ENCODE measurements at regions not wholly inside any gene's neighbourhood (a gene's known extent, or its start where the extent isn't known, plus 50 kb on each side); places are given as distances from the start of the nearest gene placed in this dataset.
"Not testable (repeated sequence)": the region's sequence is repeated elsewhere in the genome, so short reads cannot be mapped to it uniquely, and the experiment has no call there.

GRCh38 chr5:4581289-4581688 lies 558.8 kb upstream of the ADAMTS16 start:
- no peak for DNase-seq

DNA sequence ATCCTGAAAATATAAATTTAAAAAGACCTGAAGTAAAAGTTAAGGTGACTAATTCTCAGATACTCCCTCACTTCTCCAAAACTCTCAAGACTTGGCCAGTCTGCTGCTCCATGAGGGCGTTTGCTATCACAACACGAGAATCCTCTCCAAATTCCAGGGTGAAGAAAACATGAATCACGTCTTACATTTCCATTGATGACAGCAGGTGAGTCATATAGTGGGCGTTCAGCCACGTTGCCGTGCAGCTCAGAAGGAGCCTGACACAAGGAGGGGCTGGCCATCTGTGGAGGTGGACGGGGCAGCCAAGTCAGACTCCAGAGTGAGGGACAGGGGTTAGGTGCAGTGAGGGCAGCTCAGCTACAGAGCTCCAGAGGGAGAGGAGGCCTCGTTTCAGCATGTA lies 555.1 kb upstream of the ADAMTS16 start:
- DNase-seq, result no peak

DNA sequence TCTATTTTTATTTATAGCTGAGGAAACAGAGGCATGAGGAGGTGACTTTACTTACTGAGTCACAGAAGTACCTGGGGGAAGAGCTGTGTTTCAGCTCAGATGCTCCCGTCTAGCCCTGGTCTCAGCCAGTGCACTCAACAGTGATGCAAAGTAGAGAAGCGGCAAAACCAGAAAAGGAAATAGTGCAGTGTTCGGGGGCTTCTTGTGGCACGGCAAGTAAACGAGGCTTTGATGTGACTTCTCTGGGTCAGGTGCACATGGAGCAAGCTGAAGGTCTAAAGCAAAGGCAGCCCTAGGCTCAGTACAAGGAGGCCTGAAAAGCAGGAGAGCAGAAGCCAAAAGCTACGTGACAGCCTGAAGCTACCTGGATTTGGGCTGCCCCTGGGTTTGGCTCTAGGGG lies 526.7 kb upstream of the ADAMTS16 start:
- DNase-seq, result no peak

DNA sequence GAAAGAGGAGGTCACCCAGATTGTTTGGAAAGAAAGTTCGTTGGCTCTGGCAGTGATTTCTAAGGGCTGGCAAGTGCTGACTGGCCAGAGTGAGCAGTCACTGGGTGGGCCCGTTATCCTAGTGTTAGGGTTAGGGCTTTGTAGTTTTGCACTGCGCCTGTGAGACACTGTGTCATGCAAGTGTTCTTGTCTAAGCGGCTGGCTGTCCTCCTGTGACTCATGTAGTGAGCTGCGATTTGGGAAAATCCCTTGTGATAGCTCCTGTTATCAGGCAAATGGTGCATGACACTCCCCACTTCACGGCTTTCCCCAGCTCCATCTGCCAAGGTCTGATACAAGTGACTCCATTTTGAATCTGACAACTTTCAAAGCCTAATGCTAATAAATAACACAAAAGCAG lies 526.0 kb upstream of the ADAMTS16 start:
- no peak for DNase-seq

DNA sequence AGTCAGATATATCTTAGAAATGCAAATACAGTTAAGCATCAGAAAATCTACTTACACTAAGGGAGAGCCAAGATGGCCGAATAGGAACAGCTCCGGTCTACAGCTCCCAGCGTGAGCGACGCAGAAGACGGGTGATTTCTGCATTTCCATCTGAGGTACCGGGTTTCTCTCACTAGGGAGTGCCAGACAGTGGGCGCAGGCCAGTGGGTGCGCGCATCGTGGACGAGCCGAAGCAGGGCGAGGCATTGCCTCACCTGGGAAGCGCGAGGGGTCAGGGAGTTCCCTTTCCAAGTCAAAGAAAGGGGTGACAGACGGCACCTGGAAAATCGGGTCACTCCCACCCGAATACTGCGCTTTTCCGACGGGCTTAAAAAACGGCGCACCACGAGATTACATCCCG lies 524.8 kb upstream of the ADAMTS16 start:
- not testable (repeated sequence) for DNase-seq

GRCh38 chr5:4625206-4625896 lies 514.8 kb upstream of the ADAMTS16 start:
- no peak for DNase-seq

DNA sequence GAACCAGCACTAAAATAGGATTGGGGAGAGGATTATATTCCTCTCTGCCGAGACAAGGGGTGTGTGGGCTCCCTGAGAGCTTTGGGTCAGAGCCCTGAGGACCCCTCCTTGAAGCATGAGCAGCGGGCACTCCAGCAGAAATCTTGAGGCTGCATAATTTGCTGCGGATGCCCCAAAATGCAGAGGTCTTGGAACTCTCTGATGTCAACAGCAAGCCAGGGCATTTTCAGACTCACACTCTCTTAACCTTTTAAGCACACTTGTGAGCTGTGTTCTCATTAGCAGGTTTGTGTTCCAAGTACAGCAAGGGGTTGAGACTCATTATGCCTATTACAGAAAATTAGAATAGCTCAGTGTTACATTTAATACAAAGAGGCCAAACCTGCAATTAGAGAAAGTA lies 513.0 kb upstream of the ADAMTS16 start:
- no peak for DNase-seq

- no peak for DNase-seq
These were observed 512.2 kb upstream of the ADAMTS16 start for GRCh38 chr5:4627929-4628328.

DNA sequence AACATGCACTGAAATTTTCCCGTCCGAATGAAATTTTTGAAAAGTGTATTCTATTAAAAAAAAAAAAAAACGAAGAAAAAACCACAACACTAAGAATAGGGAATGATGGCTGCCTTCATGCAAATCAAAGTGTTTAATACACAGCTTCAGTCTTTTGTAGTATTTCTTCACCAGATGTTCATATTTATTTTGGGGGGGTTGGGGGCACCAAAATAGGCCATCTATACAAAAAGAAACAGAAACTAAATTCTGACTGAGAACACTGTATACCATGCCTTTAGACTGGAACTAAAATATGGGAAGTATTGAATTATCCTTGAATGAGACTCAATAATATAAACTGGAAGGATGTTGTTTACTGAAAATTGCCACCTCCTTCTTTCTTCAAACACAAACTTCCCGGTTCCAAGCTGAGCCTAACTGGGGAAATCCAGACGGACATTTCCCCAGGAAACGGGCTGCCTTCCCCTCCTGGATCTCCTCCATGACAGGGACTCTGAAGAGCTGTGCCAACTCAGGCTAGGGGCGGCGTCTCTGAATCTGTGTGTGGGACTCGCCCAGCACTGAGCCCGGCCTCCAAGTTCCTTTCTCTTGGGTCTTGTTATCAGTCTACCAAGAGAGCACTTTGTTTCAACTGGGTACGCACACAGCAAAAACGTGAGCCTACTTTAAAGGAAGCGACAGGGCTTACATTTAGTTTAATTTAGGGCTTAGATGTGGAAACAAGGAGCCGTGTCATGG lies 511.3 kb upstream of the ADAMTS16 start:
- no peak for DNase-seq

GRCh38 chr5:4630031-4630430 lies 510.1 kb upstream of the ADAMTS16 start:
- DNase-seq, result no peak

DNA sequence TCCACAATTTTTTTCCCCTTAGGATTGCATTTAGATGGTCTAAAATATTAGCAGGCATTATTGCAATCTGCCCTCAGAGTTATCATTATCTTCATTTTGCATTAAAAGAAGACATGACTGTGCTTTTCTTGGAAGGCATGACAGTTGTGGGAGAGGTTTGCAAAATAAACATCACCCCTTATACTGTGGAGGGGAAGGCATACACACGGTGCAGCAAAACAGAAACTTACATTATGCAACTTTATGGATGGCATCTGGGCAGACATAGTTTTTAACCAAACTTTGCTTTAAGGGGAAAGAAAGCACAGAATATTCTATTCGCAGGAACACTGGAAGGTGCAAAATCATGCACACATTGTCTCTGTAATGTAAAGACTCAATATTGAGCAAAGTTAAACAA lies 505.8 kb upstream of the ADAMTS16 start:
- DNase-seq, result no peak

- DNase-seq, result no peak
These were observed 503.8 kb upstream of the ADAMTS16 start for GRCh38 chr5:4636378-4636777.

GRCh38 chr5:4639946-4640345 lies 500.2 kb upstream of the ADAMTS16 start:
- DNase-seq, result no peak

- no peak for DNase-seq
These were observed 499.3 kb upstream of the ADAMTS16 start for GRCh38 chr5:4640795-4641194.

DNA sequence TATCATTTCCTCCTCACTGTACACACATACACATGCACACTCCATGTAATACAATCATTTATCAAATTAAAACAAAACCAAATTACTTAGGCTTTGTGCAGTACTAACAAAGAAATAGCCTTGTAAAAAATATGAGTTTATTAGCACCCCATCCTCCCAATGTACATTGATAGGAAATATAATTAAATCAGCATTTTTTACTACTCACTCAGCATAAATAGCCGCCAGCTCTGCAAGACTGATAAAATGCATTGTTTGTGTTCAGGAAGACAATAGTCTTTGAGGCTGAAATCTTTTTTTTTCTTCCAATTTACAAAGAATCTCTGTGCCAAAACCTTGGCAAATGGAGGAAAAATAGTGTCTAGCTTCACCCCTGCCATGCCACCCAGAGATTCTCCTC lies 497.6 kb upstream of the ADAMTS16 start:
- DNase-seq, result no peak

DNA sequence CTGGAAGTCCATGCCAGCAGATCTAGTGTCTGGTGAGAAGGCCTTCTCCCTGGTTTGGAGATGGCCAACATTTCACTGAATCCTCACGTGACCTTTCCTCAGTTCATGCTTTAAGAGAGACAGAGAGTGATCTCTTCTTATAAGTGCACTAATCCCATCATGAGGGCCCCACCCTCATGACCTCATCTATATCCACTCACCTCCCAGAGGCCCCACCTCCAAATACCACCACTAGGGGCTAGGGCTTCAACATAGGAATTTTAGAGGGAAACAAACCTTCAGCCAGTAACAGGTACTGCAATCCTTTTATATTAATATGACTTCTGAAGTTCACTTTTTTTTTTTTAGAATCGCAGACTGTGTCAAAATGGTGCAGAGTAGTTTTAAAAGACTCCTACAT lies 496.9 kb upstream of the ADAMTS16 start:
- DNase-seq, result no peak

DNA sequence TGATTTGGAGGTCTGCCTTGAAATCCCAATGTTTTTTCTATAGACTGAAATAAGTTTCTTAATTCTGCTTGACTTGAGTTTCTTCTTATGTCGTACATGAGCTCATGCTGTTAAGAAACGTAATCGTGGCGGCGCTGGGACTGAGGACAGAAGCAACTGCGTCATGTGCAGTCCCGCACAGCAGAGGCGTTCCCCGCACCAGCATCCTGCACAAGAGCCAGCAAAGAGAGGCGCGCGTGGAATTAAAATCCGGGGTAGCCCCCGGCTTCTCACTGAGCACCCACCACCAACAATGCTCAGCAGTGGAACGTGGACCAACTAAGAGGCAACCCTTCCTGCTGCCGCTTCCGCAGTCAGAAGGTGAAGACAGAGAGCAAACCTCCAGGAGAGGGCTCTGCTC lies 496.2 kb upstream of the ADAMTS16 start:
- DNase-seq, result no peak

DNA sequence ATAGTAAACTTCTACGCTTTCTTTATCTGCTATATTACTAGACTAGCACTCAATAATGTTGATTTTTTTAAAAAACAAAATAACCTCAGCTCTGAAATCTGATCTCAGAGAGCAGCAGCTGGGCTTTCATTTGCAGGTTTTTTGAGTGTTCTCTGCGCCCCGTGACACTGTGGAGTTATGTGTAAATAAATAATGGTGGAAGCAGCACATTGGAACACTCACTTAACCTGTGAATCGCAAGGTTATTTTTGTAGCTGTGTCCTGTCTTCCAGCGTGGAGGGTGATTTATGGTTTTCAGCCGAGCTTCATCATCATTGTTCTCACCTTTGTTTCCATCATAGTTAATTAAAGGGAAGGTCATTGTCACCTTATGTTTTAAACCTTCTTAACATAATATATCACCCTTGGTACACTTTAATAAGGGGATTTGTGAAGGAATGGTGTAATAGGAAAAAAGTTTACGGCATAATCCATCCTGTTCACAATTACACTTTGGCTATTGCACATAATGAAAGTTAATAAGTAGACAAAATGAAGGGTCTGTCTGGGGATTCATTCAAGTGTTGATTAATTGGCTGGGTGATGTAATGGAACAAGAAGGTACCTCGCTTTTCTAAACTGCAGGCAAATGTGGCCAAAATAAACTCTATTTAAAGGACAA lies 493.3 kb upstream of the ADAMTS16 start:
- no peak for DNase-seq

GRCh38 chr5:4647955-4648354 lies 492.2 kb upstream of the ADAMTS16 start:
- no peak for DNase-seq

DNA sequence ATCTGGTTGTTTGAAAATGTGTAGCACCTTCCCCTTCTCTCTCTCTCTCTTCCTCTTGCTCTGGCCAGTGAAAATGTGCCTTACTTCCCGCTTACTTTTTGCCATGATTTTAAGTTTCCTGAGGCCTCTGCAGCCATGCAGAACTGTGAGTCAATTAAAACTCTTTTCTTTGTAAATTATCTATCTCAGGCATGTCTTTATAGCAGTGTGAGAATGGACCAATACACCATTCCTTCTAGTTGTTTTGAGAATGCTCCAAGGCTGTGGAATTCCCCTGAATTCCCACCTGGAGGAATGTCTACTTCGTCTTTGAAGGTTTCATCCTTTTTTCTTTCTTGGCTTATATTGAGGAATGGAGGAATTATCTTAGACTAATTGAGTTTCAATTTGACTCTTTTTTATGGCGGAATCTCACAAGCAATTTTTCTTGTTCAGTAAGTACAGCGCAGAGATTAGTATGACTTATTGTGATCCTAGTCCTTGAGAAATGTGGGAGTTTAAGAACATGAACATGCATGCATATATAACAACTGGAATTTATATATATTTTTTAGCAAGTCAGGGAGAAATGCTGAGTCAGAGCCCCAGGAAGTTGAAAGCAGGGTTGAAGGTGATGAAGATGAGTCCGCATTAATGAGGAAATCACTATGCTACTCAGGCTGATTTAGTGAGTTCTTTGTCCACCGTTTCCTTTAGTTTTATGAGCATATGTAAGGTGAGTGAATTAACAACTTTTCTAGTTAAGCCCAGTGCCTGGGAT lies 488.1 kb upstream of the ADAMTS16 start:
- DNase-seq, result no peak

GRCh38 chr5:4653475-4653874 lies 486.7 kb upstream of the ADAMTS16 start:
- no peak for DNase-seq

- no peak for DNase-seq
These were observed 480.3 kb upstream of the ADAMTS16 start for GRCh38 chr5:4659851-4660250.

DNA sequence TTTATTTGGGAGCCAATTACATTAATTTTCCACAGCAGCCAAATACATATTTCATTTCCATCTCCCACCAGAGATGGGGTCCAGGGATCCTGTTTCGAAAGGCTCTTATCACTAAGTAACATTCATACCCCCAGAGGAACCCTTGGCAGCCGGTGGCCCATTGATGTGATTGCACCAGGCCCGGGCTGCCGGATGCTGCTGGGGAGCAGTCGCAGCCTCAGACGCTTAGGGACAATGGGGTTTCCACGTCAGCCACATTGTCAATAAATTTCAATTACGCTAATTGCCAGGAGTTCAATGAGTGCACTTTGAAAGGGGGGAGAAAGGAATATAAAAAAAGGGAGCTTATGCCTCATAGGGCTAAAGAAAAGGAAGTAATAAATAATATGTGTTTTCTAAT lies 478.8 kb upstream of the ADAMTS16 start:
- DNase-seq, result no peak

DNA sequence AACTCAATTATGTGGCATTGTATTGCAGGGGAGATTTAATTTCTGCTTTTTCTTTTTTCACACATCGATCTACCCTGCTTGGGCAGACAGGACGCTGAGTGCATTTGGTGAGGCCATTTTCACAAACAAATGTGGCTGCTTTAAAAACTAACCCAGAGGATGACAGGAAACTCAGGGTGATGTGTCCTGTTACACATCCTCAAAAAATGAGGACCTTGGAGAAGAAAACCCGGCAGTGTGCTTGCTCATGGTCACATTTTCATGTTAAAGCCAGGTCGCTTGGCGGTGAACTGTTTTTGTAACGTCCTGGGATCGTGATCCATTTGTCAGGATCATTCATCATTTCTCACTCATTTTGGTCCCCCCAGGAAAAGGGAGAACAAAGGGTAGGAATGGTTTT lies 478.3 kb upstream of the ADAMTS16 start:
- no peak for DNase-seq
